ENCODE measurements at regions not wholly inside any gene's neighbourhood (a gene's known extent, or its start where the extent isn't known, plus 50 kb on each side); places are given as distances from the start of the nearest gene placed in this dataset.

- Mint-ChIP-seq H3K27ac (no peak overlapping the region), H3K36me3 (ENCODE audit: low read depth) (no peaks in the 10 kb centered on the region), H3K4me1 (no peaks in the 10 kb centered on the region), H3K27me3 (no peaks in the 10 kb centered on the region), H3K4me3 (no peak overlapping the region), H3K9me3 (no peaks in the 10 kb centered on the region)
- ChIA-PET POLR2A (no interaction called here), CTCF (no interaction called here)
- DNase-seq, result no peak
Measured at GRCh38 chr5:123752552-123753179, 240.7 kb downstream of the CSNK1G3 start.

- DNase-seq, result no peak
- no peaks in the 10 kb centered on the region for H3K36me3 Mint-ChIP-seq (ENCODE audit: low read depth)
- no peak overlapping the region for H3K27ac Mint-ChIP-seq
- no peak overlapping the region for H3K4me3 Mint-ChIP-seq
- no peaks in the 10 kb centered on the region for H3K27me3 Mint-ChIP-seq
- no peaks in the 10 kb centered on the region for H3K9me3 Mint-ChIP-seq
- ChIA-PET POLR2A (no interaction called here), CTCF (no interaction called here)
- no peaks in the 10 kb centered on the region for H3K4me1 Mint-ChIP-seq
Measured at GRCh38 chr5:123751670-123752069, 239.7 kb downstream of the CSNK1G3 start.

- Mint-ChIP-seq H3K27ac (no peak overlapping the region), H3K36me3 (ENCODE audit: low read depth) (no peaks in the 10 kb centered on the region), H3K27me3 (no peaks in the 10 kb centered on the region), H3K4me3 (no peak overlapping the region), H3K9me3 (no peaks in the 10 kb centered on the region), H3K4me1 (no peaks in the 10 kb centered on the region)
- CTCF ChIA-PET, result no interaction called here
- no peak for DNase-seq
- POLR2A ChIA-PET, result no interaction called here
Measured at GRCh38 chr5:123748239-123748638, 236.3 kb downstream of the CSNK1G3 start.

GRCh38 chr5:123746683-123747360 is 234.8 kb downstream of the CSNK1G3 start:
- no peaks in the 10 kb centered on the region for H3K9me3 Mint-ChIP-seq
- H3K36me3 Mint-ChIP-seq (ENCODE audit: low read depth), result no peaks in the 10 kb centered on the region
- ChIA-PET POLR2A (no interaction called here), CTCF (no interaction called here)
- H3K27me3 Mint-ChIP-seq, result no peaks in the 10 kb centered on the region
- H3K4me3 Mint-ChIP-seq, result no peak overlapping the region
- DNase-seq, result no peak
- H3K27ac Mint-ChIP-seq, result no peak overlapping the region
- no peaks in the 10 kb centered on the region for H3K4me1 Mint-ChIP-seq

- CTCF ChIA-PET, result no interaction called here
- no peaks in the 10 kb centered on the region for H3K36me3 Mint-ChIP-seq (ENCODE audit: low read depth)
- POLR2A ChIA-PET, result no interaction called here
- no peak overlapping the region for H3K27ac Mint-ChIP-seq
- H3K4me3 Mint-ChIP-seq, result no peak overlapping the region
- no peaks in the 10 kb centered on the region for H3K4me1 Mint-ChIP-seq
- no peak for DNase-seq
- no peaks in the 10 kb centered on the region for H3K27me3 Mint-ChIP-seq
- no peaks in the 10 kb centered on the region for H3K9me3 Mint-ChIP-seq
Measured at GRCh38 chr5:123743990-123744583, 232.1 kb downstream of the CSNK1G3 start.

- Mint-ChIP-seq H3K9me3 (peaks cover 16% of the 10 kb centered on the region), H3K27me3 (no peaks in the 10 kb centered on the region), H3K36me3 (ENCODE audit: low read depth) (no peaks in the 10 kb centered on the region), H3K4me3 (no peak overlapping the region), H3K4me1 (no peaks in the 10 kb centered on the region), H3K27ac (no peak overlapping the region)
- DNase-seq, result no peak
- ChIA-PET CTCF (no interaction called here), POLR2A (no interaction called here)
Measured at GRCh38 chr5:123735384-123735783, 223.4 kb downstream of the CSNK1G3 start.

- ChIA-PET CTCF (no interaction called here), POLR2A (no interaction called here)
- Mint-ChIP-seq H3K36me3 (ENCODE audit: low read depth) (no peaks in the 10 kb centered on the region), H3K27ac (no peak overlapping the region), H3K4me1 (no peaks in the 10 kb centered on the region), H3K9me3 (peaks cover 16% of the 10 kb centered on the region), H3K4me3 (no peak overlapping the region), H3K27me3 (no peaks in the 10 kb centered on the region)
- DNase-seq, result no peak
Measured at GRCh38 chr5:123732257-123732656, 220.3 kb downstream of the CSNK1G3 start.

GRCh38 chr5:123722451-123722850 is 210.5 kb downstream of the CSNK1G3 start:
- Mint-ChIP-seq H3K9me3 (no peaks in the 10 kb centered on the region), H3K27me3 (no peaks in the 10 kb centered on the region), H3K4me3 (no peak overlapping the region), H3K36me3 (ENCODE audit: low read depth) (no peaks in the 10 kb centered on the region), H3K27ac (no peak overlapping the region), H3K4me1 (no peaks in the 10 kb centered on the region)
- ChIA-PET CTCF (no interaction called here), POLR2A (no interaction called here)
- no peak for DNase-seq

- Mint-ChIP-seq H3K4me1 (no peaks in the 10 kb centered on the region), H3K36me3 (ENCODE audit: low read depth) (no peaks in the 10 kb centered on the region), H3K27ac (no peak overlapping the region), H3K9me3 (no peaks in the 10 kb centered on the region), H3K4me3 (no peak overlapping the region), H3K27me3 (no peaks in the 10 kb centered on the region)
- no peak for DNase-seq
- POLR2A ChIA-PET, result no interaction called here
- CTCF ChIA-PET, result no interaction called here
Measured at GRCh38 chr5:123721675-123722276, 209.8 kb downstream of the CSNK1G3 start.

- H3K36me3 Mint-ChIP-seq (ENCODE audit: low read depth), result no peaks in the 10 kb centered on the region
- no peak for DNase-seq
- no peaks in the 10 kb centered on the region for H3K4me1 Mint-ChIP-seq
- ChIA-PET POLR2A (no interaction called here), CTCF (no interaction called here)
- H3K9me3 Mint-ChIP-seq, result no peaks in the 10 kb centered on the region
- H3K27ac Mint-ChIP-seq, result no peak overlapping the region
- no peaks in the 10 kb centered on the region for H3K27me3 Mint-ChIP-seq
- no peak overlapping the region for H3K4me3 Mint-ChIP-seq
Measured at GRCh38 chr5:123720955-123721354, 209.0 kb downstream of the CSNK1G3 start.

- POLR2A ChIA-PET, result no interaction called here
- Mint-ChIP-seq H3K4me1 (no peaks in the 10 kb centered on the region), H3K27me3 (no peaks in the 10 kb centered on the region), H3K36me3 (ENCODE audit: low read depth) (no peaks in the 10 kb centered on the region), H3K9me3 (no peaks in the 10 kb centered on the region), H3K27ac (no peak overlapping the region), H3K4me3 (no peak overlapping the region)
- CTCF ChIA-PET, result no interaction called here
- no peak for DNase-seq
Measured at GRCh38 chr5:123720339-123720738, 208.4 kb downstream of the CSNK1G3 start.

- no peak for DNase-seq
- Mint-ChIP-seq H3K9me3 (no peaks in the 10 kb centered on the region), H3K27ac (no peak overlapping the region), H3K27me3 (no peaks in the 10 kb centered on the region), H3K4me1 (no peaks in the 10 kb centered on the region), H3K4me3 (no peak overlapping the region), H3K36me3 (ENCODE audit: low read depth) (no peaks in the 10 kb centered on the region)
- ChIA-PET POLR2A (no interaction called here), CTCF (no interaction called here)
Measured at GRCh38 chr5:123719004-123719403, 207.0 kb downstream of the CSNK1G3 start.

- H3K9me3 Mint-ChIP-seq, result no peaks in the 10 kb centered on the region
- DNase-seq, result no peak
- no peaks in the 10 kb centered on the region for H3K4me1 Mint-ChIP-seq
- ChIA-PET CTCF (no interaction called here), POLR2A (no interaction called here)
- no peak overlapping the region for H3K4me3 Mint-ChIP-seq
- H3K36me3 Mint-ChIP-seq (ENCODE audit: low read depth), result no peaks in the 10 kb centered on the region
- no peaks in the 10 kb centered on the region for H3K27me3 Mint-ChIP-seq
- no peak overlapping the region for H3K27ac Mint-ChIP-seq
Measured at GRCh38 chr5:123718238-123718637, 206.3 kb downstream of the CSNK1G3 start.

GRCh38 chr5:123717139-123717538 is 205.2 kb downstream of the CSNK1G3 start:
- no peak for DNase-seq
- POLR2A ChIA-PET, result no interaction called here
- H3K27ac Mint-ChIP-seq, result no peak overlapping the region
- H3K4me1 Mint-ChIP-seq, result no peaks in the 10 kb centered on the region
- no peak overlapping the region for H3K4me3 Mint-ChIP-seq
- no peaks in the 10 kb centered on the region for H3K27me3 Mint-ChIP-seq
- H3K9me3 Mint-ChIP-seq, result no peaks in the 10 kb centered on the region
- CTCF ChIA-PET, result no interaction called here
- no peaks in the 10 kb centered on the region for H3K36me3 Mint-ChIP-seq (ENCODE audit: low read depth)
